Gastrocnemius medialis (tissue), 4 donors: ENCODE measurements at regions not wholly inside any gene's neighbourhood (a gene's known extent, or its start where the extent isn't known, plus 50 kb on each side); places are given as distances from the start of the nearest gene placed in this dataset.
"Not testable (repeated sequence)": the region's sequence is repeated elsewhere in the genome, so short reads cannot be mapped to it uniquely, and the experiment has no call there.

ENCODE experiments used
- ATAC-seq, 2 donors: fragments of 150-250 bp; one replicate each; pipeline ENCODE4 v1.9.1; 2016
- DNase-seq, 2 donors: peaks; one replicate each; pipeline ENCODE4 v3.0.0-alpha.2; 2019
- H3K27ac ChIP-seq, 4 donors: fragments of 200-600 bp; sonication (generic); 1 replicate in 1 of 4; 2 replicates in 3 of 4; pipeline ENCODE4 v1.5.1; 2016 to 2018; ENCODE audit warnings: mild to moderate bottlenecking in 2 of 4, moderate library complexity in 1 of 4
- H3K27me3 ChIP-seq, 3 donors: fragments of 200-600 bp; sonication (generic) in 2 of 3; 1 replicate in 1 of 3; 2 replicates in 2 of 3; pipeline versions ENCODE4 v1.5.1 to v1.6.0; 2016 to 2019; ENCODE audit warnings: mild to moderate bottlenecking in 1 of 3, moderate library complexity in 1 of 3
- H3K36me3 ChIP-seq, 2 donors: fragments of 200-600 bp; sonication (generic) in 1 of 2; one replicate each; pipeline ENCODE4 v1.5.1; 2017 to 2018
- H3K4me1 ChIP-seq, 2 donors: fragments of 200-600 bp; sonication (generic) in 1 of 2; one replicate each; pipeline ENCODE4 v1.5.1; 2016 to 2017; ENCODE audit warnings: mild to moderate bottlenecking in 2 of 2
- H3K4me3 ChIP-seq, 4 donors: fragments of 200-600 bp; sonication (generic) in 3 of 4; 1 replicate in 1 of 4; 2 replicates in 3 of 4; pipeline ENCODE4 v1.5.1; 2016 to 2019; ENCODE audit warnings: mild to moderate bottlenecking in 2 of 4
- H3K9me3 ChIP-seq, 3 donors: fragments of 200-600 bp; sonication (generic) in 2 of 3; 1 replicate in 1 of 3; 2 replicates in 2 of 3; pipeline ENCODE4 v1.5.1; 2016 to 2019
- CTCF ChIP-seq, 5 experiments: fragments of 450-650 bp in 3 of 5; fragments of 200-600 bp in 2 of 5; sonication (generic) in 2 of 5; IDR thresholded peaks in 4 of 5; conservative IDR thresholded peaks in 1 of 5; 1 replicate in 4 of 5; 2 replicates in 1 of 5; pipeline ENCODE4 v1.5.1; 2016 to 2019; ENCODE audit warnings: antibody characterized with exemption in 5 of 5, mild to moderate bottlenecking in 3 of 5, moderate library complexity in 3 of 5
- POLR2A ChIP-seq, 2 donors: fragments of 450-650 bp; IDR thresholded peaks; one replicate each; pipeline ENCODE4 v1.6.1; 2017; ENCODE audit warnings: antibody characterized with exemption in 2 of 2, mild to moderate bottlenecking in 2 of 2, moderate library complexity in 2 of 2
- in situ Hi-C, 4 donors: fragments of 200-750 bp; cut with MboI; loops; one replicate each; pipeline versions ENCODE4 v1.15.0 to v1.8.0; 2017; ENCODE audit warnings: low sequenced_read_pairs in 4 of 4
- intact Hi-C: fragments of 100-400 bp; cut with DNase I; formaldehyde crosslinking; loops from one replicate; pipeline ENCODE4 v1.15.1; 2023; ENCODE audit warnings: low total_unique reads

- TF ChIP-seq POLR2A (IDR thresholded peaks at IDR 0.05) (no peak), CTCF (IDR thresholded peaks at IDR 0.05 in 4 of 5, conservative IDR thresholded peaks at IDR 0.05 in 1 of 5) (no peak)
- intact Hi-C loops: no loop called here
- Histone ChIP-seq H3K36me3 (no peaks in the 10 kb centered on the region), H3K4me3 (no peak overlapping the region), H3K27ac (peak overlapping the region in 3 of 4 donors; percentile 20 to 31 (median 29)), H3K27me3 (no peaks in the 10 kb centered on the region), H3K4me1 (no peaks in the 10 kb centered on the region), H3K9me3 (no peaks in the 10 kb centered on the region)
- DNase-seq (no peak), ATAC-seq (peak; percentile 48 to 52)
- in situ Hi-C loops: no loop called here
These were observed 94.8 kb downstream of the ARRDC3 start for GRCh38 chr5:91288118-91288916.

- in situ Hi-C loops, H3K4me1 ChIP-seq, H3K4me3 ChIP-seq, DNase-seq, intact Hi-C loops, H3K9me3 ChIP-seq, H3K27me3 ChIP-seq, H3K36me3 ChIP-seq, ATAC-seq, H3K27ac ChIP-seq: not testable (repeated sequence)
These were observed 98.1 kb downstream of the ARRDC3 start for GRCh38 chr5:91285062-91285461.

GRCh38 chr5:91283899-91284298, 99.2 kb downstream of the ARRDC3 start:
- H3K36me3 ChIP-seq: no peaks in the 10 kb centered on the region
- TF ChIP-seq CTCF (IDR thresholded peaks at IDR 0.05 in 4 of 5, conservative IDR thresholded peaks at IDR 0.05 in 1 of 5): no peak
- TF ChIP-seq POLR2A (IDR thresholded peaks at IDR 0.05): no peak
- DNase-seq (no peak), ATAC-seq (no peak)
- H3K4me1 ChIP-seq: peaks cover 10% of the 10 kb centered on the region in 2 donors
- no peak overlapping the region for H3K4me3 ChIP-seq
- in situ Hi-C loops: no loop called here
- H3K9me3 ChIP-seq: no peaks in the 10 kb centered on the region
- peak overlapping the region in 1 of 4 donors; percentile 22 for H3K27ac ChIP-seq
- intact Hi-C loops: no loop called here
- H3K27me3 ChIP-seq: no peaks in the 10 kb centered on the region

GRCh38 chr5:91283326-91283725, 99.8 kb downstream of the ARRDC3 start:
- no peak overlapping the region for H3K27ac ChIP-seq
- H3K4me1 ChIP-seq: peaks cover 10% of the 10 kb centered on the region in 2 donors
- H3K4me3 ChIP-seq: no peak overlapping the region
- no peak for DNase-seq
- in situ Hi-C loops (no loop called here), intact Hi-C loops (no loop called here)
- H3K36me3 ChIP-seq: no peaks in the 10 kb centered on the region
- H3K9me3 ChIP-seq: no peaks in the 10 kb centered on the region
- H3K27me3 ChIP-seq: no peaks in the 10 kb centered on the region
- ATAC-seq: no peak
- TF ChIP-seq POLR2A (IDR thresholded peaks at IDR 0.05) (no peak), CTCF (IDR thresholded peaks at IDR 0.05 in 4 of 5, conservative IDR thresholded peaks at IDR 0.05 in 1 of 5) (no peak)

- in situ Hi-C loops (no loop called here), intact Hi-C loops (no loop called here)
- Histone ChIP-seq H3K36me3 (no peaks in the 10 kb centered on the region), H3K27me3 (no peaks in the 10 kb centered on the region), H3K4me1 (peaks cover 10% of the 10 kb centered on the region in 2 donors), H3K27ac (no peak overlapping the region), H3K4me3 (no peak overlapping the region), H3K9me3 (no peaks in the 10 kb centered on the region)
- DNase-seq: no peak
- ATAC-seq: no peak
- TF ChIP-seq POLR2A (IDR thresholded peaks at IDR 0.05): no peak
- TF ChIP-seq CTCF (IDR thresholded peaks at IDR 0.05 in 4 of 5, conservative IDR thresholded peaks at IDR 0.05 in 1 of 5): no peak
These were observed 100.9 kb downstream of the ARRDC3 start for GRCh38 chr5:91282210-91282609.
